Esophagus muscularis mucosa (tissue), 4 donors: ENCODE measurements at regions not wholly inside any gene's neighbourhood (a gene's known extent, or its start where the extent isn't known, plus 50 kb on each side); places are given as distances from the start of the nearest gene placed in this dataset.
"Not testable (repeated sequence)": the region's sequence is repeated elsewhere in the genome, so short reads cannot be mapped to it uniquely, and the experiment has no call there.

Experiments
- EP300 ChIP-seq: sonication (generic); formaldehyde crosslinking; IDR thresholded peaks from one replicate; pipeline ENCODE4 v1.6.1; 2017; ENCODE audit warnings: antibody characterized with exemption
- POLR2A ChIP-seq: fragments of 450-650 bp; IDR thresholded peaks from one replicate; pipeline ENCODE4 v1.6.1; 2017; ENCODE audit warnings: antibody characterized with exemption, moderate library complexity, mild to moderate bottlenecking, low read depth
- POLR2AphosphoS5 ChIP-seq, 2 donors: sonication (generic); formaldehyde crosslinking; IDR thresholded peaks; one replicate each; pipeline ENCODE4 v1.6.1; 2017; ENCODE audit warnings: antibody characterized with exemption in 2 of 2
- TF ChIP-seq, protein P1 (sequence below), 3 experiments: fragments of 200-600 bp in 2 of 3; fragments of 450-650 bp in 1 of 3; sonication (generic) in 2 of 3; IDR thresholded peaks; one replicate each; pipeline ENCODE4 v1.5.1; 2017 to 2019; ENCODE audit warnings: antibody characterized with exemption in 3 of 3, mild to moderate bottlenecking in 2 of 3, moderate library complexity in 1 of 3

DNA sequence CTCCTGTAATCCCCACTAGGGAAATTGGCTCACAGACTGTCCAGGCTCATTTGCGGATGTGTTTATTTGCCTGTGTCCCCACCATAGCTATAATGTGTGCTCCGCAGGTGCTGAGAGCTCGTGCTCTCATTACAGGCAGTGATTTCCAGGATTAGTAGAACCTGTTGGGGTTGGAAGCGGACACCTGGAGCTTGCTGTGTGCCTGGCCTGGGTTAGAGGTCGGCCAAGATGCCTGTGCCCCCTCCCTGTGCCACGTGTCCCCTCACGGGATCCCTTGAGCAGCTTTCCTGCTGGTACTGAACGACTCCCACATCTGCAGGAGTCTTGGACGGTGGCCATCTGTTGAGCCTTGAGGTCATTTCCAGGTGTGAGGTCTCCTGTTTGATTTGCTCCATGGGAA is 52.7 kb upstream of the TAMM41 start:
- TF ChIP-seq, protein P1, sequence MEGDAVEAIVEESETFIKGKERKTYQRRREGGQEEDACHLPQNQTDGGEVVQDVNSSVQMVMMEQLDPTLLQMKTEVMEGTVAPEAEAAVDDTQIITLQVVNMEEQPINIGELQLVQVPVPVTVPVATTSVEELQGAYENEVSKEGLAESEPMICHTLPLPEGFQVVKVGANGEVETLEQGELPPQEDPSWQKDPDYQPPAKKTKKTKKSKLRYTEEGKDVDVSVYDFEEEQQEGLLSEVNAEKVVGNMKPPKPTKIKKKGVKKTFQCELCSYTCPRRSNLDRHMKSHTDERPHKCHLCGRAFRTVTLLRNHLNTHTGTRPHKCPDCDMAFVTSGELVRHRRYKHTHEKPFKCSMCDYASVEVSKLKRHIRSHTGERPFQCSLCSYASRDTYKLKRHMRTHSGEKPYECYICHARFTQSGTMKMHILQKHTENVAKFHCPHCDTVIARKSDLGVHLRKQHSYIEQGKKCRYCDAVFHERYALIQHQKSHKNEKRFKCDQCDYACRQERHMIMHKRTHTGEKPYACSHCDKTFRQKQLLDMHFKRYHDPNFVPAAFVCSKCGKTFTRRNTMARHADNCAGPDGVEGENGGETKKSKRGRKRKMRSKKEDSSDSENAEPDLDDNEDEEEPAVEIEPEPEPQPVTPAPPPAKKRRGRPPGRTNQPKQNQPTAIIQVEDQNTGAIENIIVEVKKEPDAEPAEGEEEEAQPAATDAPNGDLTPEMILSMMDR (IDR thresholded peaks at IDR 0.05) = not testable (repeated sequence)
- TF ChIP-seq EP300; POLR2A; POLR2AphosphoS5 (IDR thresholded peaks at IDR 0.05): not testable (repeated sequence)
